Thyroid gland (tissue), 4 donors: ENCODE measurements at regions not wholly inside any gene's neighbourhood (a gene's known extent, or its start where the extent isn't known, plus 50 kb on each side); places are given as distances from the start of the nearest gene placed in this dataset.

Experiments used
- POLR2A ChIP-seq, 2 donors: fragments of 450-650 bp; IDR thresholded peaks; one replicate each; pipeline ENCODE4 v1.6.1; 2017; ENCODE audit warnings: antibody characterized with exemption in 2 of 2, mild to moderate bottlenecking in 2 of 2, moderate library complexity in 1 of 2
- TF ChIP-seq, protein P1 (sequence below), 6 experiments: fragments of 200-600 bp in 3 of 6; fragments of 450-650 bp in 3 of 6; sonication (generic) in 3 of 6; IDR thresholded peaks; one replicate each; pipeline ENCODE4 v1.5.1; 2016 to 2019; ENCODE audit warnings: antibody characterized with exemption in 6 of 6, mild to moderate bottlenecking in 2 of 6, inconsistent platforms in 1 of 6, moderate library complexity in 1 of 6

GRCh38 chr2:163836167-163836566 lies 100.4 kb upstream of the FIGN start:
- TF ChIP-seq, protein P1, sequence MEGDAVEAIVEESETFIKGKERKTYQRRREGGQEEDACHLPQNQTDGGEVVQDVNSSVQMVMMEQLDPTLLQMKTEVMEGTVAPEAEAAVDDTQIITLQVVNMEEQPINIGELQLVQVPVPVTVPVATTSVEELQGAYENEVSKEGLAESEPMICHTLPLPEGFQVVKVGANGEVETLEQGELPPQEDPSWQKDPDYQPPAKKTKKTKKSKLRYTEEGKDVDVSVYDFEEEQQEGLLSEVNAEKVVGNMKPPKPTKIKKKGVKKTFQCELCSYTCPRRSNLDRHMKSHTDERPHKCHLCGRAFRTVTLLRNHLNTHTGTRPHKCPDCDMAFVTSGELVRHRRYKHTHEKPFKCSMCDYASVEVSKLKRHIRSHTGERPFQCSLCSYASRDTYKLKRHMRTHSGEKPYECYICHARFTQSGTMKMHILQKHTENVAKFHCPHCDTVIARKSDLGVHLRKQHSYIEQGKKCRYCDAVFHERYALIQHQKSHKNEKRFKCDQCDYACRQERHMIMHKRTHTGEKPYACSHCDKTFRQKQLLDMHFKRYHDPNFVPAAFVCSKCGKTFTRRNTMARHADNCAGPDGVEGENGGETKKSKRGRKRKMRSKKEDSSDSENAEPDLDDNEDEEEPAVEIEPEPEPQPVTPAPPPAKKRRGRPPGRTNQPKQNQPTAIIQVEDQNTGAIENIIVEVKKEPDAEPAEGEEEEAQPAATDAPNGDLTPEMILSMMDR (IDR thresholded peaks at IDR 0.05): no peak
- no peak for TF ChIP-seq POLR2A (IDR thresholded peaks at IDR 0.05)
